Neural progenitor cell (in vitro differentiated cells): ENCODE measurements at regions not wholly inside any gene's neighbourhood (a gene's known extent, or its start where the extent isn't known, plus 50 kb on each side); places are given as distances from the start of the nearest gene placed in this dataset.
"Not testable (repeated sequence)": the region's sequence is repeated elsewhere in the genome, so short reads cannot be mapped to it uniquely, and the experiment has no call there.

Source experiments
- DNase-seq: peaks from one replicate; pipeline ENCODE4 v3.0.0-alpha.2; 2016; ENCODE audit warnings: low spot score
- H2AFZ ChIP-seq: fragments of 200-600 bp; sonication (generic); replicated peaks from 2 replicates; pipeline ENCODE4 v1.6.1; 2016; ENCODE audit warnings: antibody characterized with exemption
- H3F3A ChIP-seq: fragments of 200-600 bp; sonication (generic); 2 replicates; pipeline ENCODE4 v1.6.1; 2016; ENCODE audit warnings: antibody characterized with exemption, low read depth
- H3K27ac ChIP-seq: fragments of 200-600 bp; sonication (generic); 2 replicates; pipeline ENCODE4 v1.5.1; 2016; ENCODE audit warnings: mild to moderate bottlenecking
- H3K27me3 ChIP-seq: fragments of 200-600 bp; sonication (generic); 2 replicates; pipeline ENCODE4 v1.6.1; 2016; ENCODE audit warnings: mild to moderate bottlenecking, moderate library complexity
- H3K36me3 ChIP-seq: fragments of 200-600 bp; sonication (generic); 2 replicates; pipeline ENCODE4 v1.5.1; 2016
- H3K4me1 ChIP-seq: fragments of 200-600 bp; sonication (generic); 2 replicates; pipeline ENCODE4 v1.6.1; 2016; ENCODE audit warnings: mixed run types
- H3K4me2 ChIP-seq: fragments of 200-600 bp; sonication (generic); 2 replicates; pipeline ENCODE4 v1.6.1; 2016
- H3K4me3 ChIP-seq: fragments of 200-600 bp; sonication (generic); 2 replicates; pipeline ENCODE4 v1.5.1; 2016
- H3K79me2 ChIP-seq: fragments of 200-600 bp; sonication (generic); 2 replicates; pipeline ENCODE4 v1.6.1; 2016; ENCODE audit warnings: low read depth
- H3K9ac ChIP-seq: fragments of 200-600 bp; sonication (generic); 2 replicates; pipeline ENCODE4 v1.6.1; 2016
- H3K9me3 ChIP-seq: fragments of 200-600 bp; sonication (generic); 2 replicates; pipeline ENCODE4 v1.5.1; 2016; ENCODE audit warnings: low read depth
- H4K20me1 ChIP-seq: fragments of 200-600 bp; sonication (generic); 2 replicates; pipeline ENCODE4 v1.6.1; 2016; ENCODE audit warnings: low read depth
- H3K27ac Mint-ChIP-seq: 3 replicates; pipeline ENCODE4 v1.8.0; 2021; ENCODE audit warnings: mixed read lengths
- H3K27me3 Mint-ChIP-seq: 2 replicates; pipeline ENCODE4 v1.8.0; 2022; ENCODE audit warnings: low read depth, mild to moderate bottlenecking, inconsistent platforms, moderate library complexity, mixed read lengths; ENCODE audit not compliant: insufficient read depth
- H3K36me3 Mint-ChIP-seq: 3 replicates; pipeline ENCODE4 v1.8.0; 2021; ENCODE audit warnings: mixed read lengths
- H3K4me1 Mint-ChIP-seq: 3 replicates; pipeline ENCODE4 v1.8.0; 2021; ENCODE audit warnings: mixed read lengths
- H3K4me3 Mint-ChIP-seq: 3 replicates; pipeline ENCODE4 v1.8.0; 2021; ENCODE audit warnings: mild to moderate bottlenecking, moderate library complexity, mixed read lengths
- H3K9me3 Mint-ChIP-seq: 3 replicates; pipeline ENCODE4 v1.8.0; 2020; ENCODE audit warnings: mixed read lengths
- EZH2 ChIP-seq: fragments of 200-600 bp; sonication (generic); IDR thresholded peaks from 2 replicates; pipeline ENCODE4 v1.6.1; 2017; ENCODE audit warnings: antibody characterized with exemption, mild to moderate bottlenecking, moderate library complexity
- EZH2phosphoT487 ChIP-seq: fragments of 200-600 bp; sonication (generic); IDR thresholded peaks from 2 replicates; pipeline ENCODE4 v1.6.1; 2017; ENCODE audit warnings: antibody characterized with exemption
- TF ChIP-seq, protein P1 (sequence below): fragments of 200-600 bp; sonication (generic); IDR thresholded peaks from 2 replicates; pipeline ENCODE4 v1.5.1; 2017; ENCODE audit warnings: antibody characterized with exemption, mild to moderate bottlenecking

DNA sequence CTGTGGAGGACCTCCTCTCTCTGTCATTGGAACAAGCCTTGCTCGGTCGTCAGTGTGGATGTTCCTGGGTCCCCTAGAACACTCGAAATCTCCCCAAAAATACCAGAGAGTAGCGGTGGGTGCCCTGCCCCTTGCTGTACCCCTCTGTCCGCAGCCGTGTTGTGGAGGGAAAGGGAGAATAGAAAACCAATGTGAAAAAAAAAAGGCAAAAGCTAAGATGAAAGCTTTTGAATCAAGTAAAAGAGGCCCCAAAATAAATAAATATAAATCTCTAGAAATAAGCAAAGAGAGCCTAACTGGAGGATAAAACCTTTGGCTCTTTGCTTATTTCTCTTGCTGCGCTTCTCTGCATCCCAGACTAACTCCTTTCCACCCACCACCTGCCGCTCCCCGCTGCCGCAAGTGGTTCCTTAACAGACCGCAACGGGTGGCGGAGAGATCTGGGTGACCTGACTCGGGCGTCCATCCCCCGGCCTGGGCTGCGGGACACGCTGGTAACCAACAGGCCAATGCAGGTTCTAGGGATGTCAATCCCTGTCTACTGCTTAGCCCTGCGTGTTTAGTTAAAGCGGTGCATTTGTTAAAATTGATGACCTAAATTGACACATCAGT, 110.0 kb downstream of the GPX5 start:
- H3K27ac Mint-ChIP-seq = peak overlapping the region; percentile 80
- H2AFZ ChIP-seq = peak overlapping the region; percentile 95
- DNase-seq = peak; percentile 55

DNA sequence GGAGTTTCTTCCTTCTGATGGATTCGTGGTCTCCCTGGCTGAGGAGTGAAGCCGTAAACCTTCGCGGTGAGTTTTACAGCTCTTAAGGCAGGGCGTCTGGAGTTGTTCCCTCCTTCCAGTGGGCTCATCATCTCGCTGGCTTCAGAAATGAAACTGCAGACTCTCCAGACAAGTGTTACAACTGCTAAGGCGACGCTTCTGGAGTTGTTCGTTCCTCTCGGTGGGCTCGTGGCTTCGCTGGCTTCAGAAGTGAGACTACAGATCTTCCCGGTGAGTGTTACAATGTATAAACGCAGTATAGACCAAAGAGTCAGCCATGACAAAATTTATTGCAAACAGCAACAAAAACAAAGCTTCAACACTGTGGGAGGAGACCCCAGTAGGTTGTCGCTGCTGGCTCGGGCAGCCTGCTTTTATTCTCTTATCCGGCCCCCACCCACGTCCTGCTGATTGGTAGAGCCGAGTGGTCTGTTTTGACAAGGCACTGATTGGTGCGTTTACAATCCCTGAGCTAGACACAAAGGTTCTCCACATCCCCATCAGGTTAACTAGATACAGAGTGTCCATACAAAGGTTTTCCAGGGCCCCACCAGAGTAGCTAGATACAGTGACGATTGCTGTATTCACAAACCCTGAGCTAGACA, 113.2 kb downstream of the GPX5 start:
- no peak overlapping the region for H3K4me3 Mint-ChIP-seq
- H3K27me3 Mint-ChIP-seq = peaks cover 12% of the 10 kb centered on the region
- H3K36me3 Mint-ChIP-seq = no peaks in the 10 kb centered on the region
- DNase-seq = no peak
- no peak overlapping the region for H2AFZ ChIP-seq
- H3K36me3 ChIP-seq = no peaks in the 10 kb centered on the region
- peaks cover 15% of the 10 kb centered on the region for H3F3A ChIP-seq
- no peak overlapping the region for H3K27ac ChIP-seq
- H3K4me1 Mint-ChIP-seq = peaks cover 16% of the 10 kb centered on the region
- H4K20me1 ChIP-seq = no peaks in the 10 kb centered on the region
- H3K79me2 ChIP-seq = no peaks in the 10 kb centered on the region
- TF ChIP-seq, protein P1, sequence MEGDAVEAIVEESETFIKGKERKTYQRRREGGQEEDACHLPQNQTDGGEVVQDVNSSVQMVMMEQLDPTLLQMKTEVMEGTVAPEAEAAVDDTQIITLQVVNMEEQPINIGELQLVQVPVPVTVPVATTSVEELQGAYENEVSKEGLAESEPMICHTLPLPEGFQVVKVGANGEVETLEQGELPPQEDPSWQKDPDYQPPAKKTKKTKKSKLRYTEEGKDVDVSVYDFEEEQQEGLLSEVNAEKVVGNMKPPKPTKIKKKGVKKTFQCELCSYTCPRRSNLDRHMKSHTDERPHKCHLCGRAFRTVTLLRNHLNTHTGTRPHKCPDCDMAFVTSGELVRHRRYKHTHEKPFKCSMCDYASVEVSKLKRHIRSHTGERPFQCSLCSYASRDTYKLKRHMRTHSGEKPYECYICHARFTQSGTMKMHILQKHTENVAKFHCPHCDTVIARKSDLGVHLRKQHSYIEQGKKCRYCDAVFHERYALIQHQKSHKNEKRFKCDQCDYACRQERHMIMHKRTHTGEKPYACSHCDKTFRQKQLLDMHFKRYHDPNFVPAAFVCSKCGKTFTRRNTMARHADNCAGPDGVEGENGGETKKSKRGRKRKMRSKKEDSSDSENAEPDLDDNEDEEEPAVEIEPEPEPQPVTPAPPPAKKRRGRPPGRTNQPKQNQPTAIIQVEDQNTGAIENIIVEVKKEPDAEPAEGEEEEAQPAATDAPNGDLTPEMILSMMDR = no peak
- TF ChIP-seq EZH2phosphoT487 = no peak
- TF ChIP-seq EZH2 = no peak
- peak overlapping the region; percentile 3 for H3K27ac Mint-ChIP-seq
- no peak overlapping the region for H3K4me3 ChIP-seq
- H3K9ac ChIP-seq = no peak overlapping the region
- peaks cover 43% of the 10 kb centered on the region for H3K27me3 ChIP-seq
- H3K9me3 ChIP-seq = no peaks in the 10 kb centered on the region
- H3K9me3 Mint-ChIP-seq = peaks cover 2% of the 10 kb centered on the region
- no peak overlapping the region for H3K4me2 ChIP-seq
- peaks cover 5% of the 10 kb centered on the region for H3K4me1 ChIP-seq

More for the DNA sequence above, 110.0 kb downstream of the GPX5 start:
- Histone ChIP-seq H3K27me3 (peaks cover 66% of the 10 kb centered on the region), H3K79me2 (no peaks in the 10 kb centered on the region), H3K9ac (no peak overlapping the region), H3F3A (peaks cover 16% of the 10 kb centered on the region), H3K4me2 (peak overlapping the region; percentile 97), H3K4me1 (peaks cover 5% of the 10 kb centered on the region), H3K4me3 (peak overlapping the region; percentile 76), H4K20me1 (no peaks in the 10 kb centered on the region), H3K36me3 (no peaks in the 10 kb centered on the region), H3K27ac (no peak overlapping the region), H3K9me3 (no peaks in the 10 kb centered on the region)
- peak; percentile 77 for TF ChIP-seq EZH2
- no peak for TF ChIP-seq EZH2phosphoT487
- Mint-ChIP-seq H3K9me3 (no peaks in the 10 kb centered on the region), H3K4me1 (peaks cover 13% of the 10 kb centered on the region), H3K27me3 (peaks cover 8% of the 10 kb centered on the region), H3K4me3 (peak overlapping the region; percentile 93), H3K36me3 (no peaks in the 10 kb centered on the region)

DNA sequence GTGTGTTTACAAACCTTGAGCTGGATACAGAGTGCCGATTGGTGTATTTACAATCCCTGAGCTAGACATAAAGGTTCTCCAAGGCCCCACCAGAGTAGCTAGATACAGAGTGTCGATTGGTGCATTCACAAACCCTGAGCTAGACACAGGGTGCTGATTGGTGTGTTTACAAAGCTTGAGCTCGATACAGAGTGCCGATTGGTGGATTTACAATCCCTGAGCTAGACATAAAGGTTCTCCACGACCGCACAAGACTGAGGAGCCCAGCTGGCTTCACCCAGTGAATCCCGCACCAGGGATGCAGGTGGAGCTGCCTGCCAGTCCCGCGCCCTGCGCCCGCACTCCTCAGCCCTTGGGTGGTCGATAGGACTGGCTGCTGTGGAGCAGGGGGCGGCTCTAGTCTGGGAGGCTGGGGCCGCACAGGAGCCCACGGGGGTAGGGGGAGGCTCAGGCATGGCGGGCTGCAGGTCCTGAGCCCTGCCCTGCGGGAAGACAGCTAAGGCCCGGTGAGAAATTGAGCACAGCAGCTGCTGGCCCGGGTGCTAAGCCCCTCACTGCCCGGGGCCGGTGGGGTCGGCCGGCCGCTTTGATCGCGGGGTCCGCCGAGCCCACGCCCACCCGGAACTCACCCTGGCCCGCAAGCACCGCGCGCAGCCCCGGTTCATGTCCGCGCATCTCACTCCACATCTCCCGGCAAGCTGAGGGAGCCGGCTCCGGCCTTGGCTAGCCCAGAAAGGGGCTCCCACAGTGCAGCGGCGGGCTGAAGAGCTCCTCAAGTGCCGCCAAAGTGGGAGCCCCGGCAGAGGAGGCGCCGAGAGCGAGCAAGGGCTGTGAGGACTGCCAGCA, 114.0 kb downstream of the GPX5 start:
- not testable (repeated sequence) for H3F3A ChIP-seq, H3K4me3 Mint-ChIP-seq, H3K9me3 Mint-ChIP-seq, H3K4me3 ChIP-seq, H3K27ac ChIP-seq, H3K27ac Mint-ChIP-seq, H3K79me2 ChIP-seq, H3K36me3 ChIP-seq, H3K4me1 ChIP-seq, H4K20me1 ChIP-seq, DNase-seq, H3K9me3 ChIP-seq, H3K4me2 ChIP-seq, H2AFZ ChIP-seq, H3K9ac ChIP-seq, H3K36me3 Mint-ChIP-seq
- Mint-ChIP-seq H3K27me3 (peaks cover 14% of the 10 kb centered on the region), H3K4me1 (peaks cover 11% of the 10 kb centered on the region)
- peaks cover 36% of the 10 kb centered on the region for H3K27me3 ChIP-seq

DNA sequence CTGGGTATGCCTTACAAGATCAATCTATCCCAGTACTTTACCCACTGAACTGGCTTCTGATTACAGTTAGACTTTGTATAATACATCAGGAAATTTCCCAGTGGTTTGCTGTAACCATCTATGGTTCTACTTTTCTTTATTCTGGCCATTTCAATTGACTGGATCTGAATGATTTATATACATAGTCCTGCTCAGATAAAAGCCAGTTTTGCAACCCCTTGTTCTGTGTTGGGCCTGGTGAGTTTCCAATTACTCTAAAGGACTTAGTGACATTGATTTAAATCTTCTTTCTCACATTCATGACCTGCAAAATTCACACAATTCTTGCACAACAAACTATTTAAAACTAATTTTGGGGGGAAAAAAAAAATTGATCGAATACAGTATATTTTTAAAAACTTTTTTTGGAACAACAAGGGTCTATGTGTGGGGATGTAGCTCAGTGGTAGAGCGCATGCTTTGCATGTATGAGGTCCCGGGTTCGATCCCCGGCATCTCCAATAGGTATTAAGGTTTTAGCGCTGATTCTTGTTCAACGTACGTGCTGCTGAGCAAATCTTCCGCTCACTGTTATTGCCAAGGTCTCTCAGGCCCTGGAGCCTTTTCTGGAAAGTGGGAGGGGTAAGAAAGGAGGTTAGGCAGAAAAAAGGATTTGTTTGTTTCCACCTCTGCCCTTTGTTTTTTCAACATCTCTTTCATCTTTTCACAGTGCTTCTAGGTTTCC, 117.5 kb downstream of the GPX5 start:
- peaks cover 5% of the 10 kb centered on the region for H3K9me3 Mint-ChIP-seq
- Histone ChIP-seq H3K4me3 (peak overlapping the region; percentile 38), H3K9me3 (no peaks in the 10 kb centered on the region), H3K4me1 (no peaks in the 10 kb centered on the region), H3K79me2 (no peaks in the 10 kb centered on the region), H3K9ac (no peak overlapping the region), H3K36me3 (no peaks in the 10 kb centered on the region), H4K20me1 (no peaks in the 10 kb centered on the region), H3F3A (peaks cover 5% of the 10 kb centered on the region), H2AFZ (no peak overlapping the region), H3K27ac (no peak overlapping the region), H3K4me2 (peak overlapping the region; percentile 57), H3K27me3 (peaks cover 7% of the 10 kb centered on the region)
- H3K27me3 Mint-ChIP-seq = peaks cover 12% of the 10 kb centered on the region
- H3K27ac Mint-ChIP-seq = no peak overlapping the region
- peaks cover 9% of the 10 kb centered on the region for H3K4me1 Mint-ChIP-seq
- H3K4me3 Mint-ChIP-seq = peak overlapping the region; percentile 53
- peak; percentile 62 for DNase-seq
- TF ChIP-seq EZH2phosphoT487 (no peak), EZH2 (no peak)
- TF ChIP-seq, protein P1 = no peak
- H3K36me3 Mint-ChIP-seq = no peaks in the 10 kb centered on the region
